H1 (cell line): ENCODE measurements at regions not wholly inside any gene's neighbourhood (a gene's known extent, or its start where the extent isn't known, plus 50 kb on each side); places are given as distances from the start of the nearest gene placed in this dataset.

Experiments used
- CTCF ChIA-PET: fragments of 300-600 bp; sonication (Branson Sonifier 250); formaldehyde crosslinking; loops from one replicate; lab custom pipeline; 2021; ENCODE audit not compliant: partially characterized antibody; lab: Charles Lee
- POLR2A ChIA-PET: fragments of 300-600 bp; sonication (Branson Sonifier 250); formaldehyde crosslinking; loops from one replicate; lab custom pipeline; 2021; ENCODE audit warnings: inconsistent platforms; ENCODE audit not compliant: partially characterized antibody; lab: Charles Lee
- DNase-seq, 2 experiments: peaks; one replicate each; pipeline versions ENCODE4 v3.0.0 to v3.0.0-alpha.2; 2010 to 2022; ENCODE audit warnings: low spot score in 2 of 2, low read depth in 1 of 2, mixed read lengths in 1 of 2
- FAIRE-seq: peaks from 2 replicates; lab custom pipeline; 2011; peaks lifted over from hg19 to GRCh38; lab: Jason Lieb, UNC
- H2AFZ ChIP-seq: 2 replicates; pipeline ENCODE4 v1.8.1; 2012; ENCODE audit warnings: low read length, inconsistent platforms
- H2AK5ac ChIP-seq: 2 replicates; pipeline ENCODE4 v1.6.1; 2013; ENCODE audit warnings: low read depth, low read length
- H2BK120ac ChIP-seq: replicated peaks from 2 replicates; pipeline ENCODE3; 2013; ENCODE audit warnings: low read depth, low read length, inconsistent platforms
- H2BK12ac ChIP-seq: 2 replicates; pipeline ENCODE4 v1.6.1; 2013; ENCODE audit warnings: low read depth, low read length
- H2BK15ac ChIP-seq: 2 replicates; pipeline ENCODE4 v1.6.1; 2013; ENCODE audit warnings: low read length
- H2BK20ac ChIP-seq: 2 replicates; pipeline ENCODE4 v1.6.1; 2013; ENCODE audit warnings: low read length
- H2BK5ac ChIP-seq: 2 replicates; pipeline ENCODE4 v1.6.1; 2013; ENCODE audit warnings: low read depth, low read length
- H3K14ac ChIP-seq: 2 replicates; pipeline ENCODE4 v1.6.1; 2013; ENCODE audit warnings: inconsistent platforms; ENCODE audit not compliant: insufficient read length
- H3K18ac ChIP-seq: 2 replicates; pipeline ENCODE4 v1.6.1; 2013; ENCODE audit warnings: low read length; ENCODE audit errors: extremely low read depth
- H3K23ac ChIP-seq: 2 replicates; pipeline ENCODE4 v1.6.1; 2013; ENCODE audit warnings: inconsistent platforms; ENCODE audit not compliant: insufficient read length
- H3K23me2 ChIP-seq: 2 replicates; pipeline ENCODE4 v1.6.1; 2013; ENCODE audit warnings: low read depth, low read length
- H3K27ac ChIP-seq: 2 replicates; pipeline ENCODE4 v1.6.1; 2011; ENCODE audit warnings: low read depth, low read length, inconsistent platforms
- H3K27me3 ChIP-seq, 4 experiments: replicated peaks in 1 of 4; 1 replicate in 1 of 4; 2 replicates in 3 of 4; pipeline versions ENCODE4 v1.6.1 to v1.8.1; 2011 to 2013; ENCODE audit warnings: low read length in 3 of 4, mild to moderate bottlenecking in 3 of 4, inconsistent platforms in 2 of 4, mixed read lengths in 2 of 4, moderate library complexity in 1 of 4; ENCODE audit not compliant: control insufficient read depth in 3 of 4, insufficient read depth in 3 of 4; ENCODE audit errors: extremely low read depth in 1 of 4
- H3K36me3 ChIP-seq, 4 experiments: 2 replicates each; pipeline versions ENCODE4 v1.6.1 to v1.8.1; 2011 to 2013; ENCODE audit warnings: mild to moderate bottlenecking in 4 of 4, low read length in 3 of 4, moderate library complexity in 2 of 4, control low read depth in 1 of 4, inconsistent platforms in 1 of 4; ENCODE audit not compliant: insufficient read depth in 4 of 4, control insufficient read depth in 2 of 4
- H3K4ac ChIP-seq: replicated peaks from 2 replicates; pipeline ENCODE3; 2013; ENCODE audit warnings: low read length, low read depth, mixed read lengths, inconsistent platforms; ENCODE audit not compliant: insufficient read length
- H3K4me1 ChIP-seq, 4 experiments: replicated peaks in 1 of 4; 1 replicate in 1 of 4; 2 replicates in 3 of 4; pipeline versions ENCODE4 v1.6.1 to v1.8.1; 2011 to 2013; ENCODE audit warnings: low read length in 3 of 4, inconsistent platforms in 2 of 4, mixed read lengths in 1 of 4; ENCODE audit not compliant: insufficient read depth in 4 of 4, control insufficient read depth in 3 of 4
- H3K4me2 ChIP-seq, 2 experiments: 2 replicates each; pipeline versions ENCODE4 v1.6.1 to v1.8.1; 2011 to 2013; ENCODE audit warnings: low read depth in 2 of 2, low read length in 2 of 2, control low read depth in 1 of 2, inconsistent platforms in 1 of 2, mild to moderate bottlenecking in 1 of 2; ENCODE audit not compliant: insufficient read depth in 1 of 2
- H3K4me3 ChIP-seq, 4 experiments: fragments of 200-600, 300-600 bp in 1 of 4; sonication (generic), shearing (Covaris generic), sonication (Bioruptor Twin) in 1 of 4; 2 replicates each; pipeline versions ENCODE4 v1.5.1 to v1.8.1; 2011 to 2016; ENCODE audit warnings: low read length in 4 of 4, low read depth in 3 of 4, control low read depth in 2 of 4, inconsistent platforms in 2 of 4, mild to moderate bottlenecking in 2 of 4, mixed read lengths in 1 of 4, moderate library complexity in 1 of 4; ENCODE audit not compliant: insufficient read depth in 2 of 4; ENCODE audit errors: extremely low read depth in 1 of 4
- H3K56ac ChIP-seq: replicated peaks from 2 replicates; pipeline ENCODE3; 2013; ENCODE audit warnings: low read depth, mild to moderate bottlenecking, mixed read lengths, low read length, inconsistent platforms; ENCODE audit not compliant: insufficient read length
- H3K79me1 ChIP-seq: 2 replicates; pipeline ENCODE4 v1.6.1; 2013; ENCODE audit warnings: low read depth, low read length, control low read depth
- H3K79me2 ChIP-seq, 2 experiments: 2 replicates each; pipeline versions ENCODE4 v1.6.1 to v1.8.1; 2012 to 2013; ENCODE audit warnings: low read length in 2 of 2, mild to moderate bottlenecking in 2 of 2, inconsistent platforms in 1 of 2; ENCODE audit not compliant: insufficient read depth in 2 of 2, control insufficient read depth in 1 of 2
- H3K9ac ChIP-seq, 4 experiments: replicated peaks in 1 of 4; 1 replicate in 1 of 4; 2 replicates in 3 of 4; pipeline versions ENCODE4 v1.6.1 to v1.8.1; 2011 to 2013; ENCODE audit warnings: low read depth in 3 of 4, low read length in 3 of 4, control low read depth in 2 of 4, mild to moderate bottlenecking in 2 of 4, moderate library complexity in 2 of 4, inconsistent platforms in 1 of 4; ENCODE audit errors: extremely low read depth in 1 of 4
- H3K9me3 ChIP-seq, 2 experiments: 2 replicates each; pipeline versions ENCODE4 v1.6.1 to v1.8.1; 2012 to 2013; ENCODE audit warnings: mild to moderate bottlenecking in 2 of 2, moderate library complexity in 2 of 2, control low read depth in 1 of 2, inconsistent platforms in 1 of 2, low read depth in 1 of 2, low read length in 1 of 2, mixed read lengths in 1 of 2; ENCODE audit not compliant: insufficient read depth in 2 of 2
- H4K20me1 ChIP-seq, 2 experiments: replicated peaks in 1 of 2; 2 replicates each; pipeline versions ENCODE3 to v1.8.1; 2011 to 2013; ENCODE audit warnings: inconsistent platforms in 2 of 2, low read length in 2 of 2, mild to moderate bottlenecking in 1 of 2; ENCODE audit not compliant: insufficient read depth in 2 of 2, control insufficient read depth in 1 of 2
- H4K5ac ChIP-seq: 2 replicates; pipeline ENCODE4 v1.6.1; 2013; ENCODE audit warnings: low read length, low read depth, mixed read lengths, inconsistent platforms; ENCODE audit not compliant: insufficient read length
- H4K8ac ChIP-seq: 2 replicates; pipeline ENCODE4 v1.8.0; 2013; ENCODE audit warnings: mild to moderate bottlenecking, moderate library complexity, low read length, inconsistent platforms; ENCODE audit not compliant: insufficient read depth; ENCODE audit errors: extremely low read depth
- H4K91ac ChIP-seq: replicated peaks from 2 replicates; pipeline ENCODE3; 2013; ENCODE audit warnings: low read length, mixed read lengths, inconsistent platforms; ENCODE audit not compliant: insufficient read length
- BCL11A ChIP-seq, 2 experiments: IDR thresholded peaks; one replicate each; pipeline ENCODE4 v1.6.1; 2011; ENCODE audit warnings: low read depth in 2 of 2, low read length in 2 of 2, mild to moderate bottlenecking in 2 of 2
- CBX8 ChIP-seq: fragments of 300-800, 300-1000 bp; sonication (generic); IDR thresholded peaks from 2 replicates; pipeline ENCODE4 v1.7.1; 2016; ENCODE audit warnings: low read depth, low read length, borderline replicate concordance
- CEBPB ChIP-seq: IDR thresholded peaks from 2 replicates; pipeline ENCODE4 v1.6.1; 2012; ENCODE audit warnings: low read depth, low read length
- CREB1 ChIP-seq: IDR thresholded peaks from 2 replicates; pipeline ENCODE4 v1.6.1; 2012; ENCODE audit warnings: inconsistent platforms
- GABPA ChIP-seq: IDR thresholded peaks from 2 replicates; pipeline ENCODE4 v1.6.1; 2011; ENCODE audit warnings: mild to moderate bottlenecking, low read length, moderate library complexity, borderline replicate concordance; ENCODE audit not compliant: insufficient read depth
- JUND ChIP-seq: IDR thresholded peaks from 2 replicates; pipeline ENCODE4 v1.6.1; 2011; ENCODE audit warnings: mild to moderate bottlenecking, improper control_type of control experiment, low read length
- KDM1A ChIP-seq: fragments of 200-600, 300-600 bp; sonication (generic); IDR thresholded peaks from 2 replicates; pipeline ENCODE4 v1.7.1; 2016; ENCODE audit warnings: mild to moderate bottlenecking, low read length, borderline replicate concordance
- NANOG ChIP-seq: IDR thresholded peaks from 2 replicates; pipeline ENCODE4 v1.6.1; 2011; ENCODE audit warnings: low read length, low read depth, mild to moderate bottlenecking, inconsistent platforms; ENCODE audit not compliant: insufficient read depth, poor library complexity, severe bottlenecking
- POU5F1 ChIP-seq: IDR thresholded peaks from 2 replicates; pipeline ENCODE4 v1.6.1; 2011; ENCODE audit warnings: low read depth, mild to moderate bottlenecking, low read length, moderate library complexity
- SAP30 ChIP-seq: fragments of 300-600 bp; sonication (generic); IDR thresholded peaks from 2 replicates; pipeline ENCODE4 v1.7.1; 2012; ENCODE audit warnings: low read length, moderate library complexity, mild to moderate bottlenecking, inconsistent platforms; ENCODE audit not compliant: insufficient read depth, insufficient replicate concordance
- SP2 ChIP-seq: IDR thresholded peaks from 2 replicates; pipeline ENCODE4 v1.6.1; 2012; ENCODE audit warnings: mild to moderate bottlenecking, low read length, inconsistent platforms
- TAF7 ChIP-seq: optimal IDR thresholded peaks from 2 replicates; pipeline ENCODE3; 2011; ENCODE audit warnings: low read depth, mild to moderate bottlenecking, inconsistent platforms, low read length, moderate library complexity, borderline replicate concordance
- TBP ChIP-seq: IDR thresholded peaks from 2 replicates; pipeline ENCODE4 v1.6.1; 2011; ENCODE audit warnings: low read depth, low read length, improper control_type of control experiment
- YY1 ChIP-seq: IDR thresholded peaks from 2 replicates; pipeline ENCODE4 v1.6.1; 2011; ENCODE audit warnings: low read depth, mild to moderate bottlenecking, low read length
- WGBS, 2 experiments: shearing (Covaris generic) in 1 of 2; methylation state at CpG; one replicate each; pipeline versions ENCODE4 v1.1.6 to v1.1.7; 2013 to 2015; ENCODE audit warnings: low lambda C conversion rate in 2 of 2, mixed read lengths in 2 of 2, inconsistent platforms in 1 of 2, low coverage in 1 of 2, missing lambda C conversion rate in 1 of 2; ENCODE audit not compliant: insufficient replicate concordance in 2 of 2, insufficient coverage in 1 of 2, insufficient read length in 1 of 2; ENCODE audit errors: extremely low coverage in 1 of 2, missing lambda C conversion rate in 1 of 2; 5-methylcytosine and 5-hydroxymethylcytosine counted together
- TF ChIP-seq, protein P1 (sequence below): IDR thresholded peaks from 2 replicates; pipeline ENCODE4 v1.6.1; 2012; ENCODE audit warnings: inconsistent platforms

DNA sequence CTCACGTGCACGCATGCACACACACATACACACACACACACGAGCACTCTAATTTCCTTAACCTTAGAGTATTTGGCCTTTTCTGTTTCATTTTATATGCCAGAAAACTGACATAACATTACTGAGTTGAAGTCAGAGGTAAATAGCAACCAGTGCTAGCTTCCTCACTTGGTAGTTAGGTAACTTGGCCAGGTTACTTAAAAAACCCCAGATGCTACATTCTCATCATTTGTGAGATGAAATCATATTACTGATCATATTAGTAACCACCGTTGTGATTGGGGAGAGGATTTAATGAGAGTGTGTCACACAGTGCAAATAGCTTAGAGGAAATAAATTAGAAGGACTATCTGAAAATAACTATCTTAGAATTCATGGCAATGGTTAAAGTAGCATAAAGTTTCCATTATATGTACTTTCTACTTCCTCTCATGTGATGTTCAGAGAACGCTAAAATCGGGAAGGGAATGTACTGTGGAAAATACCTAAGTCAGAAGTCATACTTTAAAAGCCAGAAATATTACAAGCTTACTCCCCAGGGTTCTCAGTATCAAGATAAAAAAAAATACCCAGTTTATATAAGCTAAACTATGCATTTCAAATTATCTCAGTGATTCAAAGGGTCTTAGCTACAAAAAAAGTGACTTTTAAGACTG, 120.5 kb downstream of the TUSC1 start:
- H4K91ac ChIP-seq: no peak overlapping the region
- no peaks in the 10 kb centered on the region for H3K9me3 ChIP-seq
- 76% methylated on average over 6 of the region's 6 CpGs; no CpG with 5 or more reads in 1 of the 2 experiments for WGBS, 2 experiments
- H2AK5ac ChIP-seq: no peak overlapping the region
- no peak overlapping the region for H3K9ac ChIP-seq
- H3K27me3 ChIP-seq: no peaks in the 10 kb centered on the region
- no peaks in the 10 kb centered on the region; a peak in 1 of 7 replicates for H3K4me1 ChIP-seq
- H3K4me3 ChIP-seq: no peak overlapping the region
- H2AFZ ChIP-seq: no peak overlapping the region
- no peaks in the 10 kb centered on the region for H3K23me2 ChIP-seq
- TF ChIP-seq TBP (no peak), CEBPB (no peak), POU5F1 (no peak), YY1 (no peak), CREB1 (no peak), JUND (no peak), TAF7 (no peak), BCL11A (IDR thresholded peaks at IDR 0.05; ENCODE audit: low read depth in 2 of 2, low read length in 2 of 2) (no peak), CBX8 (no peak), NANOG (no peak), KDM1A (no peak), SP2 (no peak), SAP30 (no peak), GABPA (no peak)
- TF ChIP-seq, protein P1, sequence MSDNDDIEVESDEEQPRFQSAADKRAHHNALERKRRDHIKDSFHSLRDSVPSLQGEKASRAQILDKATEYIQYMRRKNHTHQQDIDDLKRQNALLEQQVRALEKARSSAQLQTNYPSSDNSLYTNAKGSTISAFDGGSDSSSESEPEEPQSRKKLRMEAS: no peak
- CTCF ChIA-PET: no interaction called here
- H4K20me1 ChIP-seq: no peaks in the 10 kb centered on the region
- POLR2A ChIA-PET: no interaction called here
- H3K4ac ChIP-seq: no peak overlapping the region
- no peaks in the 10 kb centered on the region for H3K79me2 ChIP-seq
- no peak overlapping the region for H3K23ac ChIP-seq
- H3K36me3 ChIP-seq: no peaks in the 10 kb centered on the region
- no peak overlapping the region for H2BK5ac ChIP-seq
- no peak overlapping the region for H3K18ac ChIP-seq
- no peak overlapping the region for H3K4me2 ChIP-seq
- no peak overlapping the region for H4K5ac ChIP-seq
- no peaks in the 10 kb centered on the region for H3K79me1 ChIP-seq
- H2BK20ac ChIP-seq: no peak overlapping the region
- no peak overlapping the region for H3K14ac ChIP-seq
- DNase-seq (no peak), FAIRE-seq (no peak)
- H2BK15ac ChIP-seq: no peak overlapping the region
- H3K56ac ChIP-seq: no peak overlapping the region
- no peak overlapping the region for H4K8ac ChIP-seq
- H3K27ac ChIP-seq: no peak overlapping the region
- no peak overlapping the region for H2BK120ac ChIP-seq
- H2BK12ac ChIP-seq: no peak overlapping the region
